ENCODE measurements at regions not wholly inside any gene's neighbourhood (a gene's known extent, or its start where the extent isn't known, plus 50 kb on each side); places are given as distances from the start of the nearest gene placed in this dataset.
"Not testable (repeated sequence)": the region's sequence is repeated elsewhere in the genome, so short reads cannot be mapped to it uniquely, and the experiment has no call there.

- TF ChIP-seq SP1 (IDR thresholded peaks at IDR 0.05); BHLHE40 (IDR thresholded peaks at IDR 0.05; ENCODE audit: borderline replicate concordance); CTBP1 (IDR thresholded peaks at IDR 0.05; ENCODE audit: borderline replicate concordance); FOXM1 (IDR thresholded peaks at IDR 0.05; ENCODE audit: borderline replicate concordance); ARNT (IDR thresholded peaks at IDR 0.05); PKNOX1 (IDR thresholded peaks at IDR 0.05); HDGF (IDR thresholded peaks at IDR 0.05; ENCODE audit: borderline replicate concordance); L3MBTL2 (conservative IDR thresholded peaks at IDR 0.05); SUZ12 (IDR thresholded peaks at IDR 0.05); FOXA1 (IDR thresholded peaks at IDR 0.05); NFRKB (IDR thresholded peaks at IDR 0.05); LEF1 (IDR thresholded peaks at IDR 0.05; ENCODE audit: borderline replicate concordance); TARDBP (IDR thresholded peaks at IDR 0.05): not testable (repeated sequence)
Measured at GRCh38 chr1:221530159-221530558, 211.7 kb downstream of the DUSP10 start.

Measured in HEK293T (cell line).